SK-N-SH (cell line): ENCODE measurements at regions not wholly inside any gene's neighbourhood (a gene's known extent, or its start where the extent isn't known, plus 50 kb on each side); places are given as distances from the start of the nearest gene placed in this dataset.

Experiments
- CTCF ChIA-PET: fragments of 300-600, 350-600 bp; formaldehyde crosslinking; extraction: SDS; loops from one replicate; lab custom pipeline; 2021; lab: Yijun Ruan, JAX
- POLR2A ChIA-PET: fragments of 350-600 bp; sonication (Branson Sonifier 250); formaldehyde crosslinking; extraction: SDS; loops from one replicate; lab custom pipeline; 2020; ENCODE audit warnings: antibody characterized with exemption, inconsistent platforms; lab: Yijun Ruan, JAX
- DNase-seq: peaks from one replicate; pipeline ENCODE4 v3.0.0; 2012
- H2AFZ ChIP-seq: fragments of 200-600 bp; sonication (generic); 2 replicates; pipeline ENCODE4 v1.8.1; 2016; ENCODE audit warnings: antibody characterized with exemption, mild to moderate bottlenecking, low read depth
- H3F3A ChIP-seq: fragments of 200-600 bp; sonication (generic); replicated peaks from 2 replicates; pipeline ENCODE3; 2016; ENCODE audit warnings: antibody characterized with exemption, mild to moderate bottlenecking; ENCODE audit not compliant: insufficient read depth
- H3K27ac ChIP-seq, 2 experiments: fragments of 200-500 bp in 1 of 2; fragments of 200-600 bp in 1 of 2; sonication (Bioruptor generic) in 1 of 2; sonication (generic), shearing (Covaris generic) in 1 of 2; 2 replicates each; pipeline versions ENCODE4 v1.5.1 to v1.6.1; 2014 to 2016; ENCODE audit warnings: low read depth in 2 of 2, inconsistent platforms in 1 of 2, low read length in 1 of 2, mild to moderate bottlenecking in 1 of 2, mixed read lengths in 1 of 2
- H3K27me3 ChIP-seq: fragments of 200-600 bp; sonication (generic), shearing (Covaris generic); 2 replicates; pipeline ENCODE4 v1.6.1; 2016; ENCODE audit warnings: mixed run types; ENCODE audit not compliant: insufficient read depth
- H3K36me3 ChIP-seq, 2 experiments: fragments of 200-500 bp in 1 of 2; fragments of 200-600 bp in 1 of 2; sonication (Bioruptor generic) in 1 of 2; sonication (generic) in 1 of 2; replicated peaks in 1 of 2; 2 replicates each; pipeline versions ENCODE3 to v1.5.1; 2014 to 2016; ENCODE audit warnings: low read length in 1 of 2, mild to moderate bottlenecking in 1 of 2; ENCODE audit not compliant: insufficient read depth in 2 of 2, control insufficient read depth in 1 of 2
- H3K4me1 ChIP-seq, 2 experiments: fragments of 200-500 bp in 1 of 2; fragments of 200-600 bp in 1 of 2; sonication (Bioruptor generic) in 1 of 2; sonication (generic), shearing (Covaris generic) in 1 of 2; 2 replicates each; pipeline versions ENCODE4 v1.5.1 to v1.6.1; 2014 to 2016; ENCODE audit warnings: low read depth in 1 of 2, low read length in 1 of 2, mixed run types in 1 of 2; ENCODE audit not compliant: insufficient read depth in 2 of 2, control insufficient read depth in 1 of 2
- H3K4me2 ChIP-seq: fragments of 200-600 bp; sonication (generic), shearing (Covaris generic); 2 replicates; pipeline ENCODE4 v1.6.1; 2017; ENCODE audit warnings: mixed run types
- H3K4me3 ChIP-seq, 2 experiments: fragments of 200-500 bp in 1 of 2; fragments of 200-600 bp in 1 of 2; sonication (Bioruptor generic) in 1 of 2; sonication (generic), shearing (Covaris generic) in 1 of 2; 2 replicates each; pipeline versions ENCODE4 v1.5.1 to v1.8.1; 2014 to 2016; ENCODE audit warnings: low read depth in 2 of 2, inconsistent platforms in 1 of 2, low read length in 1 of 2, mild to moderate bottlenecking in 1 of 2, mixed read lengths in 1 of 2, moderate library complexity in 1 of 2
- H3K79me2 ChIP-seq: fragments of 200-600 bp; sonication (generic); 2 replicates; pipeline ENCODE4 v1.8.1; 2017; ENCODE audit warnings: mild to moderate bottlenecking; ENCODE audit not compliant: insufficient read depth
- H3K9ac ChIP-seq: fragments of 200-600 bp; sonication (generic); 2 replicates; pipeline ENCODE4 v1.6.1; 2017; ENCODE audit warnings: mixed run types
- H3K9me2 ChIP-seq: fragments of 200-600 bp; sonication (generic); 2 replicates; pipeline ENCODE4 v1.6.1; 2017; ENCODE audit warnings: mixed run types
- H3K9me3 ChIP-seq: fragments of 200-600 bp; sonication (generic); 2 replicates; pipeline ENCODE4 v1.6.1; 2017; ENCODE audit warnings: mixed run types, mild to moderate bottlenecking, moderate library complexity
- H4K20me1 ChIP-seq: fragments of 200-600 bp; sonication (generic); 2 replicates; pipeline ENCODE4 v1.6.1; 2017; ENCODE audit warnings: mild to moderate bottlenecking, mixed run types; ENCODE audit not compliant: insufficient read depth
- ELF1 ChIP-seq: IDR thresholded peaks from 2 replicates; pipeline ENCODE4 v1.4.0; 2012
- EP300 ChIP-seq, 2 experiments: IDR thresholded peaks; 2 replicates each; pipeline versions ENCODE4 v1.4.0 to v1.6.1; 2012; ENCODE audit warnings: borderline replicate concordance in 1 of 2, low read depth in 1 of 2, low read length in 1 of 2
- EZH2phosphoT487 ChIP-seq: fragments of 200-600 bp; sonication (generic); IDR thresholded peaks from 2 replicates; pipeline ENCODE4 v1.6.1; 2017; ENCODE audit warnings: low read depth, mixed run types, mild to moderate bottlenecking, antibody characterized with exemption, moderate library complexity, borderline replicate concordance
- FOXM1 ChIP-seq: IDR thresholded peaks from 2 replicates; pipeline ENCODE4 v1.4.0; 2012; ENCODE audit warnings: low read depth, mild to moderate bottlenecking
- MXI1 ChIP-seq: IDR thresholded peaks from 2 replicates; pipeline ENCODE4 v1.6.1; 2012; ENCODE audit warnings: mild to moderate bottlenecking, low read depth, low read length, improper control_type of control experiment
- PBX3 ChIP-seq: IDR thresholded peaks from 2 replicates; pipeline ENCODE4; 2012
- POLR2AphosphoS5 ChIP-seq: IDR thresholded peaks from 2 replicates; pipeline ENCODE4 v1.6.1; 2012; ENCODE audit warnings: low read depth, low read length
- RAD21 ChIP-seq: IDR thresholded peaks from 2 replicates; pipeline ENCODE4 v1.6.1; 2012; ENCODE audit warnings: mild to moderate bottlenecking, low read length
- REST ChIP-seq: IDR thresholded peaks from 2 replicates; pipeline ENCODE4 v1.6.1; 2012; ENCODE audit warnings: mild to moderate bottlenecking, low read depth, low read length, moderate library complexity
- TAF1 ChIP-seq: IDR thresholded peaks from 2 replicates; pipeline ENCODE4 v1.6.1; 2012; ENCODE audit warnings: low read depth, mild to moderate bottlenecking, low read length, moderate library complexity, borderline replicate concordance
- TCF12 ChIP-seq: IDR thresholded peaks from 2 replicates; pipeline ENCODE4 v1.4.0; 2012
- USF1 ChIP-seq: IDR thresholded peaks from 2 replicates; pipeline ENCODE4 v1.4.0; 2012; ENCODE audit warnings: low read depth, borderline replicate concordance
- ZBTB33 ChIP-seq: IDR thresholded peaks from 2 replicates; pipeline ENCODE4 v1.4.0; 2012; ENCODE audit warnings: low read depth, borderline replicate concordance
- WGBS: methylation state at CpG from one replicate; pipeline ENCODE4 v1.1.6; 2017; ENCODE audit warnings: low lambda C conversion rate; 5-methylcytosine and 5-hydroxymethylcytosine counted together

- 83% methylated on average over 1 of the region's 1 CpG for WGBS
- DNase-seq, result no peak
- Histone ChIP-seq H3K27ac (no peak overlapping the region), H3K4me3 (no peak overlapping the region), H3K9me2 (no peaks in the 10 kb centered on the region), H3K4me2 (no peak overlapping the region), H3K4me1 (peaks cover 0 to 4% of the 10 kb centered on the region in 2 experiments; a peak in 1 of 4 replicates), H2AFZ (no peak overlapping the region), H3K79me2 (no peaks in the 10 kb centered on the region), H3F3A (no peaks in the 10 kb centered on the region), H4K20me1 (no peaks in the 10 kb centered on the region), H3K9ac (no peak overlapping the region), H3K27me3 (no peaks in the 10 kb centered on the region), H3K9me3 (no peaks in the 10 kb centered on the region), H3K36me3 (no peaks in the 10 kb centered on the region)
- POLR2A ChIA-PET, result no interaction called here
- TF ChIP-seq FOXM1, result no peak
- no peak for TF ChIP-seq TCF12
- TF ChIP-seq REST, result no peak
- no peak for TF ChIP-seq USF1
- no peak for TF ChIP-seq ELF1
- TF ChIP-seq PBX3, result no peak
- CTCF ChIA-PET, result no interaction called here
These were observed 358.0 kb downstream of the LMO4 start for GRCh38 chr1:87686671-87687070.

GRCh38 chr1:87688136-87688535 is 359.5 kb downstream of the LMO4 start:
- Histone ChIP-seq H4K20me1 (no peaks in the 10 kb centered on the region), H3K4me3 (no peak overlapping the region), H3K9me2 (no peaks in the 10 kb centered on the region), H3K36me3 (no peaks in the 10 kb centered on the region), H3K79me2 (no peaks in the 10 kb centered on the region), H3K9me3 (no peaks in the 10 kb centered on the region), H3K4me1 (peaks cover 0 to 4% of the 10 kb centered on the region in 2 experiments; a peak in 1 of 4 replicates), H3K4me2 (no peak overlapping the region), H2AFZ (no peak overlapping the region), H3K9ac (no peak overlapping the region), H3K27me3 (no peaks in the 10 kb centered on the region), H3F3A (no peaks in the 10 kb centered on the region), H3K27ac (no peak overlapping the region)
- CTCF ChIA-PET, result no interaction called here
- POLR2A ChIA-PET, result no interaction called here
- 84% methylated on average over 5 of the region's 5 CpGs for WGBS
- DNase-seq, result no peak
- TF ChIP-seq FOXM1, result no peak
- TF ChIP-seq, all 33 proteins: peak for 0

- CTCF ChIA-PET, result no interaction called here
- H3K4me2 ChIP-seq, result no peak overlapping the region
- H3K27ac ChIP-seq, result no peak overlapping the region
- H3K79me2 ChIP-seq, result no peaks in the 10 kb centered on the region
- no peak overlapping the region for H3K4me3 ChIP-seq
- H3K4me1 ChIP-seq, result no peaks in the 10 kb centered on the region; a peak in 1 of 4 replicates
- H3K27me3 ChIP-seq, result no peaks in the 10 kb centered on the region
- H2AFZ ChIP-seq, result 0 out of 2 replicates have a peak overlapping the region, but pooled peaks have one; percentile 15
- H3K36me3 ChIP-seq, result no peaks in the 10 kb centered on the region
- no peak for DNase-seq
- TF ChIP-seq EZH2phosphoT487 (no peak), MXI1 (no peak), TAF1 (no peak), POLR2AphosphoS5 (no peak), RAD21 (no peak), ZBTB33 (no peak), EP300 (IDR thresholded peaks at IDR 0.05; ENCODE audit: borderline replicate concordance in 1 of 2, low read depth in 1 of 2, low read length in 1 of 2) (no peak)
- TF ChIP-seq, all 33 proteins: peak for 0
- Histone ChIP-seq H3K9me3 (no peaks in the 10 kb centered on the region), H3K9ac (no peak overlapping the region), H3F3A (no peaks in the 10 kb centered on the region), H4K20me1 (no peaks in the 10 kb centered on the region), H3K9me2 (no peaks in the 10 kb centered on the region)
- POLR2A ChIA-PET, result no interaction called here
These were observed 360.8 kb downstream of the LMO4 start for GRCh38 chr1:87689487-87689886.
